NT2/D1 (cell line): ENCODE measurements at regions not wholly inside any gene's neighbourhood (a gene's known extent, or its start where the extent isn't known, plus 50 kb on each side); places are given as distances from the start of the nearest gene placed in this dataset.

Experiments used
- DNase-seq: peaks from one replicate; pipeline ENCODE4 v3.0.0-alpha.2; 2011; ENCODE audit warnings: low read depth, low spot score
- H3K27me3 ChIP-seq: 2 replicates; pipeline ENCODE4 v1.6.0; 2011; ENCODE audit warnings: mild to moderate bottlenecking; ENCODE audit not compliant: insufficient read length, insufficient read depth
- H3K36me3 ChIP-seq: 2 replicates; pipeline ENCODE4 v1.6.1; 2011; ENCODE audit warnings: mild to moderate bottlenecking, low read length, mixed read lengths; ENCODE audit not compliant: insufficient read depth, insufficient read length
- H3K4me1 ChIP-seq: 2 replicates; pipeline ENCODE4 v1.5.1; 2011; ENCODE audit not compliant: insufficient read depth, insufficient read length
- H3K4me3 ChIP-seq: 2 replicates; pipeline ENCODE4 v1.5.1; 2011; ENCODE audit warnings: low read depth; ENCODE audit not compliant: insufficient read length
- H3K9ac ChIP-seq: 2 replicates; pipeline ENCODE4 v1.6.0; 2011; ENCODE audit warnings: low read depth; ENCODE audit not compliant: insufficient read length
- H3K9me3 ChIP-seq: 2 replicates; pipeline ENCODE4 v1.5.1; 2011; ENCODE audit warnings: mild to moderate bottlenecking, low read length; ENCODE audit not compliant: insufficient read depth
- SUZ12 ChIP-seq: IDR thresholded peaks from 2 replicates; pipeline ENCODE4 v1.6.1; 2011; ENCODE audit not compliant: insufficient read length, insufficient read depth; ENCODE audit errors: extremely low read depth
- YY1 ChIP-seq: IDR thresholded peaks from 2 replicates; pipeline ENCODE4 v1.6.1; 2011; ENCODE audit not compliant: insufficient read length, insufficient read depth
- ZNF274 ChIP-seq: IDR thresholded peaks from 2 replicates; pipeline ENCODE4 v1.6.1; 2011; ENCODE audit warnings: mild to moderate bottlenecking, low read depth, low read length

DNA sequence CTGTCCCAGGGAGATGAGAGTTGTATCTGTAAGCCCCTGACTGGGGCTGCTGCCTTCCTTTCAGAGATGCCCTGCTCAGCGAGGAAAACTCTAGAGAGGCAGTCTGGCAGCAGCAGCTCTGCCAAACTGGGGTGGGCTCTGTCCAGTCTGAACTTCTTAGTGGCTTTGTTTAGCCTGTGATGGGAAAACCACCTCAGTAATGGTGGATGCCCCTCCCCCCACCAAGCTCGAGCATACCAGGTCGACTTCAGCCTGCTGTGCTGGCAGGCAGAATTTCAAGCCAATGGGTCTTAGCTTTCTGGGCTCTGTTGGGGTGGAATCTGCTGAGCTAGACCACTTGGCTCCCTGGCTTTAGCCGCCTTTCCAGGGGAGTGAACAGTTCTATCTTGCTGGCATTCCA, 218.3 kb downstream of the TUSC7 start:
- Histone ChIP-seq H3K4me1 (no peaks in the 10 kb centered on the region), H3K36me3 (no peaks in the 10 kb centered on the region), H3K27me3 (no peaks in the 10 kb centered on the region), H3K9ac (no peak overlapping the region), H3K4me3 (no peak overlapping the region), H3K9me3 (peaks cover 5% of the 10 kb centered on the region; the same call in 1 of the 2 replicates)
- no peak for DNase-seq
- no peak for TF ChIP-seq YY1
- no peak for TF ChIP-seq SUZ12
- TF ChIP-seq ZNF274, result no peak

- no peak for DNase-seq
- Histone ChIP-seq H3K9me3 (peaks cover 5% of the 10 kb centered on the region; the same call in 1 of the 2 replicates), H3K4me3 (no peak overlapping the region), H3K27me3 (no peaks in the 10 kb centered on the region), H3K4me1 (no peaks in the 10 kb centered on the region), H3K9ac (no peak overlapping the region), H3K36me3 (no peaks in the 10 kb centered on the region)
- TF ChIP-seq ZNF274 (no peak), SUZ12 (no peak), YY1 (no peak)
Measured at GRCh38 chr3:116929505-116930222, 220.1 kb downstream of the TUSC7 start.

GRCh38 chr3:116930786-116931185, 221.2 kb downstream of the TUSC7 start:
- TF ChIP-seq YY1 (no peak), SUZ12 (no peak), ZNF274 (no peak)
- no peak overlapping the region for H3K4me3 ChIP-seq
- no peaks in the 10 kb centered on the region for H3K36me3 ChIP-seq
- H3K9me3 ChIP-seq, result peaks cover 5% of the 10 kb centered on the region; the same call in 1 of the 2 replicates
- no peak for DNase-seq
- H3K27me3 ChIP-seq, result no peaks in the 10 kb centered on the region
- no peaks in the 10 kb centered on the region for H3K4me1 ChIP-seq
- no peak overlapping the region for H3K9ac ChIP-seq

DNA sequence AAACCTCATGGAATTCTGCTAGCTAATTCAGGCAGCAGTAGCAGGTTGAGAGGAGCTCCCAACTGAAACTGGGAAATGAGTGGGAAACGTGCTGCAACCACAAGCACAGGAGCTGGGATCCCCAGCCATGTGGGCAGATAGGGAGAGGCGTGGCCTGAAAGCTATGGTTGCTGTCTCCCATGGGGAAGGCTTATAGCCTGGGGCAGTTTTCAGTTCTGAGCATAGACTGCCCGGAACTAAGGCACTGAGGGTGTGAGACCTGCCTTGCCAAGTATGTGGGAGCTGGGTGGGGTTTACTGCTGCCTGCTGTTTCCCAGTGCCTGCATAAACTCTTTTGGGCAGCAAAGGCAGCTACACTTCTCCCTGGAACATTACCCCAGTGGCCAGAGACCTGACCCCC, 229.5 kb downstream of the TUSC7 start:
- H3K27me3 ChIP-seq, result no peaks in the 10 kb centered on the region

DNA sequence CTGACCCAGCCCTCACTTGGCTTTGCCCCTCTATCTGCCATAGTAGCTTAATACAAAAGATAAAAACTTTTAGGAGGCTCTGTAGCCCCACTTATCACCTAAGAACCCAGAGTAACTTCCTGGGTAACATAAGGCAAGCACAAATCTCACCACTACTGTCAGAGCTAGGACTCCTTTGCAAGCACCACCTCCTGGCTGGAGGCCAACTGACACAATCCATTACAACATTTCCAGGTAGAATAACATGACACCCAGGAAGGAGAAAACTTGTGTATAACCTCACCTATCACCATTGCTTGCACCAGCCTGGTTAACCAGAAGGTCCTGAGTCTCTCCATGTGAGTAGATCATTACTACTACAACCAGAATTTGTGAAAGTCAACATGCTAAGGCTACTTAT, 230.0 kb downstream of the TUSC7 start:
- no peak overlapping the region for H3K9ac ChIP-seq
- H3K36me3 ChIP-seq, result no peaks in the 10 kb centered on the region
- no peaks in the 10 kb centered on the region for H3K27me3 ChIP-seq
- no peak for DNase-seq
- TF ChIP-seq ZNF274, result no peak
- TF ChIP-seq YY1, result no peak
- no peak for TF ChIP-seq SUZ12
- H3K4me1 ChIP-seq, result no peaks in the 10 kb centered on the region
- H3K4me3 ChIP-seq, result no peak overlapping the region
- peaks cover 13% of the 10 kb centered on the region for H3K9me3 ChIP-seq

More for the DNA sequence above, 229.5 kb downstream of the TUSC7 start:
- Histone ChIP-seq H3K9me3 (peaks cover 13% of the 10 kb centered on the region), H3K4me1 (no peaks in the 10 kb centered on the region), H3K4me3 (no peak overlapping the region), H3K9ac (no peak overlapping the region), H3K36me3 (no peaks in the 10 kb centered on the region)
- DNase-seq, result no peak
- TF ChIP-seq YY1 (no peak), ZNF274 (no peak), SUZ12 (no peak)

DNA sequence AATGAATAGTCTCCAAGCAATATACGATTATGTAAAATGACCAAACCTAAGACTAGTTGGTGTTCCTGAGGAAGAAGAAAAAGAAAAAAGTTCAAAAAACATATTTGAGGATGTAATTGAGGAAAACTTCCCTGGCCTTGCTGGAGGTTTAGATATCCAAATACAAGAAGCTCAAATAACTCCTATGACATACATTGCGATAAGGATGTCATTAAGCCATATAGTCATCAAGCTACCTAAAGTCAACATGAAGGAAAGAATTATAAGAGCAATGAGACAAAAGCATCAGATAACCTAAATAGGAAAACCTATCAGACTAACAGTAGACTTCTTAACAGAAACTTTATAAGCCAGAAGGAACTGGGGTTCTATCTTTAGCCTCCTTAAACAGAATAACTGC, 231.1 kb downstream of the TUSC7 start:
- peaks cover 13% of the 10 kb centered on the region for H3K9me3 ChIP-seq
- no peak overlapping the region for H3K9ac ChIP-seq
- no peaks in the 10 kb centered on the region for H3K4me1 ChIP-seq
- TF ChIP-seq SUZ12 (no peak), ZNF274 (no peak), YY1 (no peak)
- no peak overlapping the region for H3K4me3 ChIP-seq
- no peaks in the 10 kb centered on the region for H3K27me3 ChIP-seq
- H3K36me3 ChIP-seq, result no peaks in the 10 kb centered on the region
- DNase-seq, result no peak

DNA sequence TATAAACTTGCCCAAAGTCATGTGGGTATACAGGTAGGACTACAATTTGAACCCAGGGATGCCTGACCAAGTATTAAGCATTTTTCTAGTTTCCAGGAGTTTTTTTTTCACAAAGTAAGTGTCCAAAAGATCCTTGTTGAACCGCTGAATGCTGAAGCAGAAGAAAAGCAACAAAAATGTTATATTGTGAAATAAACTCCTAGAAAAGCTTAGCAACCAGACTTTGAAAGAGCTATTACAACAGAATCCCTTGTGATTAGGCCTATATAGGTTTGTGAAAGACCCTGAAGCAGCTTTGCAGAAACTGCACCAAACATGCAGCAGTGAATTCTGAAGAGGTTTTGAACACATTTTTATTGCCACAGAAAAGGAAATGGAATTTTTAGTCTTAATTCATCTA, 236.8 kb downstream of the TUSC7 start:
- no peak overlapping the region for H3K9ac ChIP-seq
- H3K9me3 ChIP-seq, result no peaks in the 10 kb centered on the region
- no peaks in the 10 kb centered on the region for H3K4me1 ChIP-seq
- no peak overlapping the region for H3K4me3 ChIP-seq
- no peaks in the 10 kb centered on the region for H3K27me3 ChIP-seq
- TF ChIP-seq ZNF274 (no peak), YY1 (no peak), SUZ12 (no peak)
- no peaks in the 10 kb centered on the region for H3K36me3 ChIP-seq
- DNase-seq, result no peak
